ENCODE measurements at regions not wholly inside any gene's neighbourhood (a gene's known extent, or its start where the extent isn't known, plus 50 kb on each side); places are given as distances from the start of the nearest gene placed in this dataset.

DNA sequence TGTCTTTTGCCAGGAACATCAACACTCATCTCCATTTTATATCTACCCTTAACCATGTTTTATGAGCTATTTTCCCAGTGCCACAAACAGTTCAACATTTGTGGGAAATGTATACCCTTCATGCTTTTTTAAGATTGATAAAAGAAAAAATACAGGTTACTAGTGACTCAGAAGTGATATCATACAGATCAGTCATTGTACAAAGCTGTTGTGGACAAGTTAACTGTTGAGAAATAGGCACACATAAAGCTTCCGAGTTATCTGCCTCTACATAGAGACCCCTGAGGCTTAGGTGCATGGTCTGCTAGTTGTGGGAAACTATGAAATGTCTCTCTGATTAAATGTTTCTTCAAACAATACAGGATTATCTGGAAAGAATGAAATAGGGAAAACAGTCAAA, 96.3 kb downstream of the LSM5 start:
- peaks cover 24% of the 10 kb centered on the region for H3K27me3 ChIP-seq (ENCODE audit: insufficient read depth, low read length)
- TF ChIP-seq EZH2phosphoT487 (IDR thresholded peaks at IDR 0.05; ENCODE audit: borderline replicate concordance) (no peak), CBX3 (IDR thresholded peaks at IDR 0.05; ENCODE audit: low read depth) (no peak), POLR2AphosphoS5 (IDR thresholded peaks at IDR 0.05; ENCODE audit: low read depth, low read length) (no peak), SIN3A (IDR thresholded peaks at IDR 0.05; ENCODE audit: low read depth) (no peak), ZFX (IDR thresholded peaks at IDR 0.05) (no peak), CEBPB (IDR thresholded peaks at IDR 0.05; ENCODE audit: low read depth) (no peak)
- TF ChIP-seq, protein P1, sequence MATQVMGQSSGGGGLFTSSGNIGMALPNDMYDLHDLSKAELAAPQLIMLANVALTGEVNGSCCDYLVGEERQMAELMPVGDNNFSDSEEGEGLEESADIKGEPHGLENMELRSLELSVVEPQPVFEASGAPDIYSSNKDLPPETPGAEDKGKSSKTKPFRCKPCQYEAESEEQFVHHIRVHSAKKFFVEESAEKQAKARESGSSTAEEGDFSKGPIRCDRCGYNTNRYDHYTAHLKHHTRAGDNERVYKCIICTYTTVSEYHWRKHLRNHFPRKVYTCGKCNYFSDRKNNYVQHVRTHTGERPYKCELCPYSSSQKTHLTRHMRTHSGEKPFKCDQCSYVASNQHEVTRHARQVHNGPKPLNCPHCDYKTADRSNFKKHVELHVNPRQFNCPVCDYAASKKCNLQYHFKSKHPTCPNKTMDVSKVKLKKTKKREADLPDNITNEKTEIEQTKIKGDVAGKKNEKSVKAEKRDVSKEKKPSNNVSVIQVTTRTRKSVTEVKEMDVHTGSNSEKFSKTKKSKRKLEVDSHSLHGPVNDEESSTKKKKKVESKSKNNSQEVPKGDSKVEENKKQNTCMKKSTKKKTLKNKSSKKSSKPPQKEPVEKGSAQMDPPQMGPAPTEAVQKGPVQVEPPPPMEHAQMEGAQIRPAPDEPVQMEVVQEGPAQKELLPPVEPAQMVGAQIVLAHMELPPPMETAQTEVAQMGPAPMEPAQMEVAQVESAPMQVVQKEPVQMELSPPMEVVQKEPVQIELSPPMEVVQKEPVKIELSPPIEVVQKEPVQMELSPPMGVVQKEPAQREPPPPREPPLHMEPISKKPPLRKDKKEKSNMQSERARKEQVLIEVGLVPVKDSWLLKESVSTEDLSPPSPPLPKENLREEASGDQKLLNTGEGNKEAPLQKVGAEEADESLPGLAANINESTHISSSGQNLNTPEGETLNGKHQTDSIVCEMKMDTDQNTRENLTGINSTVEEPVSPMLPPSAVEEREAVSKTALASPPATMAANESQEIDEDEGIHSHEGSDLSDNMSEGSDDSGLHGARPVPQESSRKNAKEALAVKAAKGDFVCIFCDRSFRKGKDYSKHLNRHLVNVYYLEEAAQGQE (IDR thresholded peaks at IDR 0.05; ENCODE audit: low read depth): no peak

DNA sequence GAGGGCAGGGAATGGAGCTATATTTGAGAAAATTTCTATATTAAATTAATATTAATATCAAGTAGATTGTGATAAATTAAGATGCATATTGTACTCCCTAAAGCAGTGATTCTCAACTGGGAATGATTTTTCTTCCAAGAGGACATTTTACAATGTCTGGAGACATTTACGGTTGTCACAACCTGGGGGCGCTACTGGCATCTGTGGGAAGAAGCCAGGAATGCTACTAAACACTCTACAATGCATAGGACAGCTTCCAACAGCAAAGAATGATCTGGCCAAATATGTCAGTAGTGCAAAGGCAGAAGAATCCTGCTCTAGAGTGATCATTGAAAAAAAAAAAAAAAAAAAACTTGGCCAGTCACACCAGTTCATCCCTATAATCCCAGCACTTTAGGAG, 100.0 kb downstream of the LSM5 start:
- Histone ChIP-seq H3K9me2 (ENCODE audit: insufficient read depth) (no peaks in the 10 kb centered on the region), H3K79me2 (ENCODE audit: insufficient read depth, low read length) (no peaks in the 10 kb centered on the region), H3K36me3 (ENCODE audit: control insufficient read depth in 1 of 2, insufficient read depth in 2 of 2, low read length in 2 of 2) (no peaks in the 10 kb centered on the region), H3K4me2 (ENCODE audit: low read length) (no peak overlapping the region), H3K27ac (ENCODE audit: low read depth, low read length) (no peak overlapping the region), H4K20me1 (ENCODE audit: insufficient read depth) (no peaks in the 10 kb centered on the region), H2AFZ (ENCODE audit: low read depth, low read length, poor library complexity, severe bottlenecking) (no peak overlapping the region), H3K27me3 (ENCODE audit: insufficient read depth, low read length) (peaks cover 15% of the 10 kb centered on the region), H3K9me3 (ENCODE audit: control insufficient read depth in 1 of 2, insufficient read depth in 1 of 2, low read depth in 1 of 2, low read length in 2 of 2) (no peaks in the 10 kb centered on the region), H3K9ac (ENCODE audit: low read length) (no peak overlapping the region), H3K4me1 (ENCODE audit: control insufficient read depth in 1 of 2, insufficient read depth in 2 of 2, low read length in 2 of 2) (no peaks in the 10 kb centered on the region), H3K4me3 (replicated peaks in 1 of 2; ENCODE audit: low read depth in 1 of 2, low read length in 2 of 2) (no peak overlapping the region)
- ATAC-seq: no peak
- ChIA-PET POLR2A (no interaction called here), RAD21 (ENCODE audit: low non-redundant PET in 1 of 2, low total read pairs in 2 of 2, uncharacterized antibody in 2 of 2, unreplicated experiment in 2 of 2) (no interaction called here), CTCF (no interaction called here)
- no TSS peak for BruUV-seq (replicated peaks)
- intact Hi-C loops (cut with micrococcal nuclease): no loop called here
- DNase-seq (ENCODE audit: low read depth, low spot score): no peak
- TF ChIP-seq JUND (IDR thresholded peaks at IDR 0.05): no peak
- TF ChIP-seq, protein P2, sequence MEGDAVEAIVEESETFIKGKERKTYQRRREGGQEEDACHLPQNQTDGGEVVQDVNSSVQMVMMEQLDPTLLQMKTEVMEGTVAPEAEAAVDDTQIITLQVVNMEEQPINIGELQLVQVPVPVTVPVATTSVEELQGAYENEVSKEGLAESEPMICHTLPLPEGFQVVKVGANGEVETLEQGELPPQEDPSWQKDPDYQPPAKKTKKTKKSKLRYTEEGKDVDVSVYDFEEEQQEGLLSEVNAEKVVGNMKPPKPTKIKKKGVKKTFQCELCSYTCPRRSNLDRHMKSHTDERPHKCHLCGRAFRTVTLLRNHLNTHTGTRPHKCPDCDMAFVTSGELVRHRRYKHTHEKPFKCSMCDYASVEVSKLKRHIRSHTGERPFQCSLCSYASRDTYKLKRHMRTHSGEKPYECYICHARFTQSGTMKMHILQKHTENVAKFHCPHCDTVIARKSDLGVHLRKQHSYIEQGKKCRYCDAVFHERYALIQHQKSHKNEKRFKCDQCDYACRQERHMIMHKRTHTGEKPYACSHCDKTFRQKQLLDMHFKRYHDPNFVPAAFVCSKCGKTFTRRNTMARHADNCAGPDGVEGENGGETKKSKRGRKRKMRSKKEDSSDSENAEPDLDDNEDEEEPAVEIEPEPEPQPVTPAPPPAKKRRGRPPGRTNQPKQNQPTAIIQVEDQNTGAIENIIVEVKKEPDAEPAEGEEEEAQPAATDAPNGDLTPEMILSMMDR (IDR thresholded peaks at IDR 0.05 in 2 of 3, conservative IDR thresholded peaks at IDR 0.05 in 1 of 3; ENCODE audit: borderline replicate concordance in 1 of 3, insufficient read depth in 1 of 3, low read depth in 2 of 3, low read length in 2 of 3): peak; percentile 10 to 36 (median 20); a peak in 2 of 6 replicates
- TF ChIP-seq, protein P3, sequence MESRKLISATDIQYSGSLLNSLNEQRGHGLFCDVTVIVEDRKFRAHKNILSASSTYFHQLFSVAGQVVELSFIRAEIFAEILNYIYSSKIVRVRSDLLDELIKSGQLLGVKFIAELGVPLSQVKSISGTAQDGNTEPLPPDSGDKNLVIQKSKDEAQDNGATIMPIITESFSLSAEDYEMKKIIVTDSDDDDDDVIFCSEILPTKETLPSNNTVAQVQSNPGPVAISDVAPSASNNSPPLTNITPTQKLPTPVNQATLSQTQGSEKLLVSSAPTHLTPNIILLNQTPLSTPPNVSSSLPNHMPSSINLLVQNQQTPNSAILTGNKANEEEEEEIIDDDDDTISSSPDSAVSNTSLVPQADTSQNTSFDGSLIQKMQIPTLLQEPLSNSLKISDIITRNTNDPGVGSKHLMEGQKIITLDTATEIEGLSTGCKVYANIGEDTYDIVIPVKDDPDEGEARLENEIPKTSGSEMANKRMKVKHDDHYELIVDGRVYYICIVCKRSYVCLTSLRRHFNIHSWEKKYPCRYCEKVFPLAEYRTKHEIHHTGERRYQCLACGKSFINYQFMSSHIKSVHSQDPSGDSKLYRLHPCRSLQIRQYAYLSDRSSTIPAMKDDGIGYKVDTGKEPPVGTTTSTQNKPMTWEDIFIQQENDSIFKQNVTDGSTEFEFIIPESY (IDR thresholded peaks at IDR 0.05; ENCODE audit: extremely low read depth, insufficient replicate concordance, low read length): no peak
- no peak for TF ChIP-seq SRF (IDR thresholded peaks at IDR 0.05; ENCODE audit: low read depth)
- TF ChIP-seq EGR1 (IDR thresholded peaks at IDR 0.05; ENCODE audit: low read depth): no peak
- TF ChIP-seq RAD21 (IDR thresholded peaks at IDR 0.05; ENCODE audit: low read depth): peak; percentile 39
- no peak for TF ChIP-seq ZNF274 (IDR thresholded peaks at IDR 0.05; ENCODE audit: low read depth, low read length)
- TF ChIP-seq EZH2phosphoT487 (IDR thresholded peaks at IDR 0.05; ENCODE audit: borderline replicate concordance): no peak
- no peak for TF ChIP-seq ZFX (IDR thresholded peaks at IDR 0.05)

More for the DNA sequence above, 96.3 kb downstream of the LSM5 start:
- intact Hi-C loops (cut with micrococcal nuclease): no loop called here
- no peak for ATAC-seq
- Histone ChIP-seq H3K27ac (ENCODE audit: low read depth, low read length) (no peak overlapping the region), H3K9me2 (ENCODE audit: insufficient read depth) (no peaks in the 10 kb centered on the region), H3K79me2 (ENCODE audit: insufficient read depth, low read length) (no peaks in the 10 kb centered on the region), H3K4me3 (replicated peaks in 1 of 2; ENCODE audit: low read depth in 1 of 2, low read length in 2 of 2) (no peak overlapping the region), H4K20me1 (ENCODE audit: insufficient read depth) (no peaks in the 10 kb centered on the region), H2AFZ (ENCODE audit: low read depth, low read length, poor library complexity, severe bottlenecking) (no peak overlapping the region), H3K9me3 (ENCODE audit: control insufficient read depth in 1 of 2, insufficient read depth in 1 of 2, low read depth in 1 of 2, low read length in 2 of 2) (no peaks in the 10 kb centered on the region), H3K9ac (ENCODE audit: low read length) (no peak overlapping the region), H3K4me2 (ENCODE audit: low read length) (no peak overlapping the region), H3K36me3 (ENCODE audit: control insufficient read depth in 1 of 2, insufficient read depth in 2 of 2, low read length in 2 of 2) (no peaks in the 10 kb centered on the region), H3K4me1 (ENCODE audit: control insufficient read depth in 1 of 2, insufficient read depth in 2 of 2, low read length in 2 of 2) (no peaks in the 10 kb centered on the region)
- ChIA-PET CTCF (no interaction called here), POLR2A (no interaction called here), RAD21 (ENCODE audit: low non-redundant PET in 1 of 2, low total read pairs in 2 of 2, uncharacterized antibody in 2 of 2, unreplicated experiment in 2 of 2) (no interaction called here)
- DNase-seq (ENCODE audit: low read depth, low spot score): no peak
- BruUV-seq (replicated peaks): no TSS peak

Data from HCT116 (cell line).